ENCODE measurements at regions not wholly inside any gene's neighbourhood (a gene's known extent, or its start where the extent isn't known, plus 50 kb on each side); places are given as distances from the start of the nearest gene placed in this dataset.

DNA sequence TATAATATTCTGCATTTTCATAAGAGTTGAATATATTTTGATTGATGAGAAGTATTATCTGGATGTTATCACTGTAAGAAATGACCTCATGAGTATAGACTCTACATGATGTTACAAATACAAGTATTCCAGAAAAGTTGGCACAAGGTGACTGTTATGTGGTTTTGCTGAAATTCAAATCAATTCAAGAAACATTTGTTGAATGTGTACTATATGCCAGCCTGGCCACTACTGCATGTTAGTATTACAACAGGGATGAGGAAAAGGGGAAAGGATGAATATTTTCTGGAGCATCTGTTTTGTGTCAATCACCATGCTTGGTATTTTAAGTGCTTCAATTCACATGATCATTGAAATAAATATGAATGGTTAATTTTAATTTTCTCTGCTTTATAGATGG lies 250.9 kb upstream of the PBX1 start:
- no peak for TF ChIP-seq CTCF (IDR thresholded peaks at IDR 0.05; ENCODE audit: insufficient read depth, low read length)
- TF ChIP-seq, protein P1, sequence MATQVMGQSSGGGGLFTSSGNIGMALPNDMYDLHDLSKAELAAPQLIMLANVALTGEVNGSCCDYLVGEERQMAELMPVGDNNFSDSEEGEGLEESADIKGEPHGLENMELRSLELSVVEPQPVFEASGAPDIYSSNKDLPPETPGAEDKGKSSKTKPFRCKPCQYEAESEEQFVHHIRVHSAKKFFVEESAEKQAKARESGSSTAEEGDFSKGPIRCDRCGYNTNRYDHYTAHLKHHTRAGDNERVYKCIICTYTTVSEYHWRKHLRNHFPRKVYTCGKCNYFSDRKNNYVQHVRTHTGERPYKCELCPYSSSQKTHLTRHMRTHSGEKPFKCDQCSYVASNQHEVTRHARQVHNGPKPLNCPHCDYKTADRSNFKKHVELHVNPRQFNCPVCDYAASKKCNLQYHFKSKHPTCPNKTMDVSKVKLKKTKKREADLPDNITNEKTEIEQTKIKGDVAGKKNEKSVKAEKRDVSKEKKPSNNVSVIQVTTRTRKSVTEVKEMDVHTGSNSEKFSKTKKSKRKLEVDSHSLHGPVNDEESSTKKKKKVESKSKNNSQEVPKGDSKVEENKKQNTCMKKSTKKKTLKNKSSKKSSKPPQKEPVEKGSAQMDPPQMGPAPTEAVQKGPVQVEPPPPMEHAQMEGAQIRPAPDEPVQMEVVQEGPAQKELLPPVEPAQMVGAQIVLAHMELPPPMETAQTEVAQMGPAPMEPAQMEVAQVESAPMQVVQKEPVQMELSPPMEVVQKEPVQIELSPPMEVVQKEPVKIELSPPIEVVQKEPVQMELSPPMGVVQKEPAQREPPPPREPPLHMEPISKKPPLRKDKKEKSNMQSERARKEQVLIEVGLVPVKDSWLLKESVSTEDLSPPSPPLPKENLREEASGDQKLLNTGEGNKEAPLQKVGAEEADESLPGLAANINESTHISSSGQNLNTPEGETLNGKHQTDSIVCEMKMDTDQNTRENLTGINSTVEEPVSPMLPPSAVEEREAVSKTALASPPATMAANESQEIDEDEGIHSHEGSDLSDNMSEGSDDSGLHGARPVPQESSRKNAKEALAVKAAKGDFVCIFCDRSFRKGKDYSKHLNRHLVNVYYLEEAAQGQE (IDR thresholded peaks at IDR 0.05; ENCODE audit: insufficient replicate concordance, low read depth) = no peak
- no peak for TF ChIP-seq POLR2AphosphoS5 (IDR thresholded peaks at IDR 0.05; ENCODE audit: low read depth)
- TF ChIP-seq GABPA (IDR thresholded peaks at IDR 0.05; ENCODE audit: low read depth) = no peak
- TF ChIP-seq SPI1 (IDR thresholded peaks at IDR 0.05; ENCODE audit: borderline replicate concordance, low read depth) = no peak

Data from HL-60 (cell line).